Sigmoid colon (tissue), 6 donors: ENCODE measurements at regions not wholly inside any gene's neighbourhood (a gene's known extent, or its start where the extent isn't known, plus 50 kb on each side); places are given as distances from the start of the nearest gene placed in this dataset.
"Not testable (repeated sequence)": the region's sequence is repeated elsewhere in the genome, so short reads cannot be mapped to it uniquely, and the experiment has no call there.

Experiments
- DNase-seq: peaks from one replicate; pipeline ENCODE4 v3.0.0-alpha.2; 2019
- H3K27ac ChIP-seq, 4 donors: fragments of 200-600 bp; sonication (generic); one replicate each; pipeline ENCODE4 v1.5.1; 2016 to 2019; ENCODE audit warnings: mild to moderate bottlenecking in 1 of 4
- H3K27me3 ChIP-seq, 3 donors: fragments of 200-600 bp; sonication (generic); one replicate each; pipeline ENCODE4 v1.5.1; 2019; ENCODE audit warnings: mild to moderate bottlenecking in 1 of 3
- H3K36me3 ChIP-seq, 4 donors: fragments of 200-600 bp; sonication (generic); one replicate each; pipeline ENCODE4 v1.5.1; 2016 to 2019
- H3K4me1 ChIP-seq, 4 donors: fragments of 200-600 bp; sonication (generic); one replicate each; pipeline ENCODE4 v1.5.1; 2017 to 2019
- H3K4me3 ChIP-seq, 4 donors: fragments of 200-600 bp; sonication (generic); one replicate each; pipeline ENCODE4 v1.5.1; 2017 to 2019; ENCODE audit warnings: mild to moderate bottlenecking in 2 of 4, moderate library complexity in 1 of 4
- H3K9me3 ChIP-seq, 4 donors: fragments of 200-600 bp in 3 of 4; sonication (generic) in 3 of 4; one replicate each; pipeline versions ENCODE4 v1.5.1 to v1.6.1; 2013 to 2019
- CTCF ChIP-seq, 4 experiments: fragments of 450-650 bp in 3 of 4; fragments of 200-600 bp in 1 of 4; IDR thresholded peaks; one replicate each; pipeline ENCODE4 v1.5.1; 2016 to 2019; ENCODE audit warnings: antibody characterized with exemption in 4 of 4, mild to moderate bottlenecking in 3 of 4, moderate library complexity in 2 of 4
- EP300 ChIP-seq, 4 donors: sonication (generic); formaldehyde crosslinking; IDR thresholded peaks; one replicate each; pipeline ENCODE4 v1.6.1; 2017; ENCODE audit warnings: antibody characterized with exemption in 4 of 4
- POLR2A ChIP-seq, 2 donors: fragments of 450-650 bp; IDR thresholded peaks; one replicate each; pipeline ENCODE4 v1.6.1; 2016; ENCODE audit warnings: antibody characterized with exemption in 2 of 2, mild to moderate bottlenecking in 2 of 2, moderate library complexity in 2 of 2
- POLR2AphosphoS5 ChIP-seq, 4 donors: sonication (generic); formaldehyde crosslinking; IDR thresholded peaks; one replicate each; pipeline ENCODE4 v1.6.1; 2017; ENCODE audit warnings: antibody characterized with exemption in 4 of 4
- WGBS, 2 donors: extraction: QIAGEN DNeasy Blood & Tissue Kit; methylation state at CpG; one replicate each; pipeline ENCODE4 v1.1.7; 2013; 5-methylcytosine and 5-hydroxymethylcytosine counted together
- intact Hi-C: fragments of 100-400 bp; cut with DNase I; formaldehyde crosslinking; loops from one replicate; pipeline ENCODE4 v1.15.1; 2023
- donor health status: healthy with polysubstance abuse.
- donor health status: healthy.

- Histone ChIP-seq H3K36me3 (no peaks in the 10 kb centered on the region), H3K4me3 (no peak overlapping the region), H3K4me1 (no peaks in the 10 kb centered on the region), H3K9me3 (no peaks in the 10 kb centered on the region), H3K27ac (no peak overlapping the region), H3K27me3 (no peaks in the 10 kb centered on the region)
- no peak for DNase-seq
- TF ChIP-seq POLR2AphosphoS5 (IDR thresholded peaks at IDR 0.05), result no peak
- no peak for TF ChIP-seq EP300 (IDR thresholded peaks at IDR 0.05)
- TF ChIP-seq CTCF (IDR thresholded peaks at IDR 0.05), result no peak
- TF ChIP-seq POLR2A (IDR thresholded peaks at IDR 0.05), result no peak
- intact Hi-C loops, result no loop called here
- WGBS, 2 donors, result 71 to 76% methylated on average over 1 of the region's 1 CpG
These were observed 863.9 kb upstream of the MANEA start for GRCh38 chr6:94713446-94713845.

DNA sequence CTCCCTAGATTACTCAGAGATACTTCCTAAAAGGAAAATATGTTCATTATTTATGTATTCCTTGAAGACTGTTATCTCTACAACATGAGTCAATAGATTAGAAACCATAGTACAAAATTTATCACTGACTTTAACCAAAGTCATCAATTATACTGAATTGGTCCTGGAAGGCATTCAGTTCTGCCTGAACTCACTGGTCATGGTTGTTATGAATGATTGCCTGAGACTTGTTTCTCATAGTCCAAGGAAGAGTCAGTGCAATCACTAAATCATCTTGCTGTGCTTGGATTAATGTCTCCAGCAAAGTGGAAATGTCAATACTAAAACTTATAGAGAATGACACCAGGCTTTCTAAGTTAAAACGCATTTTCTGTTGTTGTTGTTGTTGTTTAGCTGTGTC is 878.6 kb upstream of the MANEA start:
- no peaks in the 10 kb centered on the region for H3K4me1 ChIP-seq
- H3K9me3 ChIP-seq, result no peaks in the 10 kb centered on the region
- 65 to 83% methylated on average over 1 of the region's 1 CpG for WGBS, 2 donors
- intact Hi-C loops, result no loop called here
- no peaks in the 10 kb centered on the region for H3K27me3 ChIP-seq
- no peak overlapping the region for H3K27ac ChIP-seq
- no peaks in the 10 kb centered on the region for H3K36me3 ChIP-seq
- no peak for TF ChIP-seq CTCF (IDR thresholded peaks at IDR 0.05)
- TF ChIP-seq POLR2A (IDR thresholded peaks at IDR 0.05), result no peak
- no peak for TF ChIP-seq POLR2AphosphoS5 (IDR thresholded peaks at IDR 0.05)
- TF ChIP-seq EP300 (IDR thresholded peaks at IDR 0.05), result no peak
- no peak for DNase-seq
- no peak overlapping the region for H3K4me3 ChIP-seq

DNA sequence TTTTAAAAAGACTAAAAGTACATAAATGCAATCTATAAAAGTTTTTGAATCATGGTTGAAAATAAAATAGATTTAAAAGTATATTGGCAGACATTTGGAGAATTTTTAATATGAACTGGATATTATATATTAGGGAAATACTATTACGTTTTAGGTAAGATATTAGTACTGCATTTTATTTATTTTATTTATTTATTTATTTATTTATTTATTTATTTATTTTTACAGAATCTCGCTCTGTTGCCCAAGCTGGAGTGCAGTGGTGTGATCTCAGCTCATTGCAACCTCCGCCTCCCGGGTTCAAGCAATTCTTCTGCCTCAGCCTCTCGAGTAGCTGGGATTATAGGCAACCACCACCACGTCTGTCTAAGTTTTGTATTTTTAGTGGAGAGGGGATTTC is 890.1 kb upstream of the MANEA start:
- H3K4me3 ChIP-seq, intact Hi-C loops, H3K9me3 ChIP-seq, H3K27me3 ChIP-seq, DNase-seq, H3K4me1 ChIP-seq, H3K36me3 ChIP-seq, H3K27ac ChIP-seq: not testable (repeated sequence)
- 90 to 91% methylated on average over 6 of the region's 6 CpGs for WGBS, 2 donors

DNA sequence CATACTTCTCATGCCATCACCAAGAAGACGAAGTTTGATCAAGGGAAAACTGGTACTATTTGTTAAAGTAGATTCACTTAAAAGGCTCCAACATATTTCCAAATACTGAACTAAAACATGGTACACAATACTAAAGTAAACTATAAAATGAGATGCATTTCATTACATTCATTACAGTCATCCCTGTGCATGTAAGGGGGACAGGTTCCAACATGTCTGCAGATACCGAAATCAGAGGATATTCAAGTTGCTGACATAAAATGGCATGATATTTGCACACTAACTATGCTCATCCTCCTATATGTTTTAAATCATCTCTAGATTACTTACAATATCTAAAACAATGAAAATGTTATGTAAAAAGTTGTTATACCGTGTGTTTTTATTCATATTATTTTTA is 893.9 kb upstream of the MANEA start:
- Histone ChIP-seq H3K36me3 (no peaks in the 10 kb centered on the region), H3K27me3 (no peaks in the 10 kb centered on the region), H3K9me3 (no peaks in the 10 kb centered on the region), H3K4me1 (no peaks in the 10 kb centered on the region), H3K27ac (no peak overlapping the region), H3K4me3 (no peak overlapping the region)
- WGBS, 2 donors, result 66 to 81% methylated on average over 3 of the region's 3 CpGs
- no peak for TF ChIP-seq POLR2AphosphoS5 (IDR thresholded peaks at IDR 0.05)
- TF ChIP-seq CTCF (IDR thresholded peaks at IDR 0.05), result no peak
- no peak for TF ChIP-seq EP300 (IDR thresholded peaks at IDR 0.05)
- TF ChIP-seq POLR2A (IDR thresholded peaks at IDR 0.05), result no peak
- intact Hi-C loops, result no loop called here
- DNase-seq, result no peak

DNA sequence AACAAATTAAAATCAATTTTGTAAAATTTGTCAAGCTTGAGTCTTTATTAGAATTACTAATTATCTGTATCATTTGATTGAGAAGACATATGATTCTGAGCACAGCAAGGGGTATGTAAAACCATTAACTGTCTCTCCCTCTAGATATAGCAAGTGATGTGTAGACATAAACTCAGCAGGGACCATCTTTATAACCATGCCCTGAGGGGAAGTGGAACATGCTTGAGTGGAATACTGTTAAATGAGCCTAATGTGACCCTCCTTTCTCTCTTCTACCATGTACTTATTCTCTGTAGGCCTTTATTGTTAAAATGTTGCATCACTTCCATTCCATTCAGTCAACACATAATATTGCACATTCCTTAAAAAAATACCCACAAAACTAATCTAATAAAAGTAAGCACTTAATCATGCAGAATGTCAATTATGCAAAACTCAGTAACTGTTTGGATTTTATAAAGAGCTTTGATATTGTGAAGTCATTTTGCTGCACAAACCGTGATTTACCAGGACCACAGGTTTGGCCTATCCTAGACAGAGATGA is 896.6 kb upstream of the MANEA start:
- H3K4me1 ChIP-seq, result no peaks in the 10 kb centered on the region
- no peak for DNase-seq
- H3K27ac ChIP-seq, result no peak overlapping the region
- H3K4me3 ChIP-seq, result no peak overlapping the region
- no peaks in the 10 kb centered on the region for H3K36me3 ChIP-seq
- no peaks in the 10 kb centered on the region for H3K9me3 ChIP-seq
- intact Hi-C loops, result no loop called here
- H3K27me3 ChIP-seq, result no peaks in the 10 kb centered on the region
- TF ChIP-seq CTCF (IDR thresholded peaks at IDR 0.05), result no peak
- no peak for TF ChIP-seq POLR2A (IDR thresholded peaks at IDR 0.05)
- no peak for TF ChIP-seq EP300 (IDR thresholded peaks at IDR 0.05)
- no peak for TF ChIP-seq POLR2AphosphoS5 (IDR thresholded peaks at IDR 0.05)
- whole genome bisulfite sequencing, 2 donors, result 62 to 84% methylated on average over 1 of the region's 1 CpG
